Neural progenitor cell (in vitro differentiated cells): ENCODE measurements at regions not wholly inside any gene's neighbourhood (a gene's known extent, or its start where the extent isn't known, plus 50 kb on each side); places are given as distances from the start of the nearest gene placed in this dataset.

Experiments used
- CTCF ChIP-seq: fragments of 200-600 bp; sonication (generic); IDR thresholded peaks from 2 replicates; pipeline ENCODE4 v1.5.1; 2017; ENCODE audit warnings: antibody characterized with exemption, mild to moderate bottlenecking
- EZH2phosphoT487 ChIP-seq: fragments of 200-600 bp; sonication (generic); IDR thresholded peaks from 2 replicates; pipeline ENCODE4 v1.6.1; 2017; ENCODE audit warnings: antibody characterized with exemption

DNA sequence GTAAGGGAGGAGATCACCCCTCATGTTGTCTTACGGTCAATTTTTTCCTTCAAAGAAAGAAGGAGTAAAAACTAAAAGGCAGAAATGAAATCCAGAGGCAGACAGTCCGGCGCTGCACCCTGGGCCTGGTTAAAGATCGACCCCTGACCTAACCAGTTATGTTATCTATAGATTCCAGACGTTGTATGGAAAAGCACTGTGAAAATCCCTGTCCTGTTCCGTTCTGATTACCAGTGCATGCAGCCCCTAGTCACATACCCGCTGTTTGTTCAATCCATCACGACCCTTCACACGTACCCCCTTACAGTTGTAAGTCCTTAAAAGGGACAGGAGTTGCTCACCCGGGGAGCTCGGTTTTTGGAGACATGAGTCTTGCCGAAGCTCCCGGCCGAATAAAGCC lies 105.6 kb upstream of the JADE1 start:
- TF ChIP-seq CTCF, result no peak
- TF ChIP-seq EZH2phosphoT487, result no peak
